NCI-H1694 (cell line): ENCODE measurements at regions not wholly inside any gene's neighbourhood (a gene's known extent, or its start where the extent isn't known, plus 50 kb on each side); places are given as distances from the start of the nearest gene placed in this dataset.

Experiments
- DNase-seq: peaks from one replicate; lab custom pipeline; 2025; lab: John Stamatoyannopoulos, UW

GRCh38 chr2:120589771-120590608 is 145.7 kb upstream of the GLI2 start:
- DNase-seq: no peak

- no peak for DNase-seq
These were observed 144.8 kb upstream of the GLI2 start for GRCh38 chr2:120590841-120591240.

- no peak for DNase-seq
These were observed 144.1 kb upstream of the GLI2 start for GRCh38 chr2:120591572-120591971.

- no peak for DNase-seq
These were observed 143.6 kb upstream of the GLI2 start for GRCh38 chr2:120592084-120592483.

- no peak for DNase-seq
These were observed 141.6 kb upstream of the GLI2 start for GRCh38 chr2:120593921-120594686.

- peak; percentile 20 for DNase-seq
These were observed 140.6 kb upstream of the GLI2 start for GRCh38 chr2:120594856-120595685.

GRCh38 chr2:120595739-120596138 is 139.9 kb upstream of the GLI2 start:
- DNase-seq: no peak

- no peak for DNase-seq
These were observed 139.4 kb upstream of the GLI2 start for GRCh38 chr2:120596191-120596811.

GRCh38 chr2:120596990-120597594 is 138.6 kb upstream of the GLI2 start:
- DNase-seq: no peak

GRCh38 chr2:120597595-120598193 is 138.0 kb upstream of the GLI2 start:
- DNase-seq: no peak

- DNase-seq: peak; percentile 41
These were observed 137.3 kb upstream of the GLI2 start for GRCh38 chr2:120598416-120598815.

GRCh38 chr2:120599072-120599471 is 136.6 kb upstream of the GLI2 start:
- no peak for DNase-seq

- no peak for DNase-seq
These were observed 136.0 kb upstream of the GLI2 start for GRCh38 chr2:120599656-120600055.

GRCh38 chr2:120600335-120600734 is 135.3 kb upstream of the GLI2 start:
- no peak for DNase-seq

- DNase-seq: no peak
These were observed 134.9 kb upstream of the GLI2 start for GRCh38 chr2:120600786-120601185.

GRCh38 chr2:120601566-120601965 is 134.1 kb upstream of the GLI2 start:
- no peak for DNase-seq

- no peak for DNase-seq
These were observed 133.4 kb upstream of the GLI2 start for GRCh38 chr2:120602251-120602650.

- DNase-seq: no peak
These were observed 130.9 kb upstream of the GLI2 start for GRCh38 chr2:120604767-120605166.

GRCh38 chr2:120605231-120605935 is 130.3 kb upstream of the GLI2 start:
- no peak for DNase-seq

- DNase-seq: no peak
These were observed 129.4 kb upstream of the GLI2 start for GRCh38 chr2:120606280-120606679.
